Sigmoid colon (tissue), 6 donors: ENCODE measurements at regions not wholly inside any gene's neighbourhood (a gene's known extent, or its start where the extent isn't known, plus 50 kb on each side); places are given as distances from the start of the nearest gene placed in this dataset.

ENCODE experiments used
- DNase-seq: peaks from one replicate; pipeline ENCODE4 v3.0.0-alpha.2; 2019
- H3K27ac ChIP-seq, 4 donors: fragments of 200-600 bp; sonication (generic); one replicate each; pipeline ENCODE4 v1.5.1; 2016 to 2019; ENCODE audit warnings: mild to moderate bottlenecking in 1 of 4
- H3K27me3 ChIP-seq, 3 donors: fragments of 200-600 bp; sonication (generic); one replicate each; pipeline ENCODE4 v1.5.1; 2019; ENCODE audit warnings: mild to moderate bottlenecking in 1 of 3
- H3K36me3 ChIP-seq, 4 donors: fragments of 200-600 bp; sonication (generic); one replicate each; pipeline ENCODE4 v1.5.1; 2016 to 2019
- H3K4me1 ChIP-seq, 4 donors: fragments of 200-600 bp; sonication (generic); one replicate each; pipeline ENCODE4 v1.5.1; 2017 to 2019
- H3K4me3 ChIP-seq, 4 donors: fragments of 200-600 bp; sonication (generic); one replicate each; pipeline ENCODE4 v1.5.1; 2017 to 2019; ENCODE audit warnings: mild to moderate bottlenecking in 2 of 4, moderate library complexity in 1 of 4
- H3K9me3 ChIP-seq, 4 donors: fragments of 200-600 bp in 3 of 4; sonication (generic) in 3 of 4; one replicate each; pipeline versions ENCODE4 v1.5.1 to v1.6.1; 2013 to 2019
- CTCF ChIP-seq, 4 experiments: fragments of 450-650 bp in 3 of 4; fragments of 200-600 bp in 1 of 4; IDR thresholded peaks; one replicate each; pipeline ENCODE4 v1.5.1; 2016 to 2019; ENCODE audit warnings: antibody characterized with exemption in 4 of 4, mild to moderate bottlenecking in 3 of 4, moderate library complexity in 2 of 4
- EP300 ChIP-seq, 4 donors: sonication (generic); formaldehyde crosslinking; IDR thresholded peaks; one replicate each; pipeline ENCODE4 v1.6.1; 2017; ENCODE audit warnings: antibody characterized with exemption in 4 of 4
- POLR2A ChIP-seq, 2 donors: fragments of 450-650 bp; IDR thresholded peaks; one replicate each; pipeline ENCODE4 v1.6.1; 2016; ENCODE audit warnings: antibody characterized with exemption in 2 of 2, mild to moderate bottlenecking in 2 of 2, moderate library complexity in 2 of 2
- POLR2AphosphoS5 ChIP-seq, 4 donors: sonication (generic); formaldehyde crosslinking; IDR thresholded peaks; one replicate each; pipeline ENCODE4 v1.6.1; 2017; ENCODE audit warnings: antibody characterized with exemption in 4 of 4
- WGBS, 2 donors: extraction: QIAGEN DNeasy Blood & Tissue Kit; methylation state at CpG; one replicate each; pipeline ENCODE4 v1.1.7; 2013; 5-methylcytosine and 5-hydroxymethylcytosine counted together
- intact Hi-C: fragments of 100-400 bp; cut with DNase I; formaldehyde crosslinking; loops from one replicate; pipeline ENCODE4 v1.15.1; 2023
- donor health status: healthy with polysubstance abuse.
- donor health status: healthy.

- peaks cover 0 to 25% (median 17%) of the 10 kb centered on the region in 4 donors for H3K4me1 ChIP-seq
- TF ChIP-seq POLR2AphosphoS5 (IDR thresholded peaks at IDR 0.05) (no peak), EP300 (IDR thresholded peaks at IDR 0.05) (no peak), POLR2A (IDR thresholded peaks at IDR 0.05) (no peak), CTCF (IDR thresholded peaks at IDR 0.05) (no peak)
- no peaks in the 10 kb centered on the region for H3K27me3 ChIP-seq
- no peaks in the 10 kb centered on the region for H3K36me3 ChIP-seq
- DNase-seq, result peak; percentile 10
- H3K27ac ChIP-seq, result no peak overlapping the region
- intact Hi-C loops, result no loop called here
- H3K9me3 ChIP-seq, result no peaks in the 10 kb centered on the region
- 70 to 71% methylated on average over 4 of the region's 4 CpGs for WGBS, 2 donors
- H3K4me3 ChIP-seq, result no peak overlapping the region
Observed at GRCh38 chr2:42851186-42851585, 58.8 kb upstream of the HAAO start.

GRCh38 chr2:42850016-42850805 lies 57.8 kb upstream of the HAAO start:
- Histone ChIP-seq H3K9me3 (no peaks in the 10 kb centered on the region), H3K27ac (no peak overlapping the region), H3K4me1 (peaks cover 0 to 34% (median 27%) of the 10 kb centered on the region in 4 donors), H3K27me3 (no peaks in the 10 kb centered on the region), H3K36me3 (no peaks in the 10 kb centered on the region), H3K4me3 (no peak overlapping the region)
- intact Hi-C loops, result no loop called here
- no peak for DNase-seq
- 84% methylated on average over 14 of the region's 14 CpGs for WGBS, 2 donors
- TF ChIP-seq CTCF (IDR thresholded peaks at IDR 0.05) (no peak), POLR2A (IDR thresholded peaks at IDR 0.05) (no peak), EP300 (IDR thresholded peaks at IDR 0.05) (no peak), POLR2AphosphoS5 (IDR thresholded peaks at IDR 0.05) (no peak)

GRCh38 chr2:42849311-42849710 lies 56.9 kb upstream of the HAAO start:
- no peak for DNase-seq
- intact Hi-C loops, result loop anchor here (5.0 kb wide), 1 partner anchor 83 kb away; no protein-coding TSS in a partner anchor
- H3K4me1 ChIP-seq, result peaks cover 0 to 42% (median 32%) of the 10 kb centered on the region in 4 donors

GRCh38 chr2:42848726-42849290 lies 56.4 kb upstream of the HAAO start:
- Histone ChIP-seq H3K27ac (no peak overlapping the region), H3K4me3 (no peak overlapping the region), H3K27me3 (no peaks in the 10 kb centered on the region), H3K36me3 (no peaks in the 10 kb centered on the region), H3K9me3 (no peaks in the 10 kb centered on the region), H3K4me1 (peaks cover 0 to 42% (median 32%) of the 10 kb centered on the region in 4 donors)
- TF ChIP-seq POLR2A (IDR thresholded peaks at IDR 0.05), result no peak
- no peak for TF ChIP-seq EP300 (IDR thresholded peaks at IDR 0.05)
- TF ChIP-seq POLR2AphosphoS5 (IDR thresholded peaks at IDR 0.05), result no peak
- no peak for TF ChIP-seq CTCF (IDR thresholded peaks at IDR 0.05)
- WGBS, 2 donors, result 94% methylated on average over 10 of the region's 10 CpGs
- intact Hi-C loops, result loop anchor here (5.0 kb wide), 1 partner anchor 83 kb away; no protein-coding TSS in a partner anchor
- no peak for DNase-seq

More at GRCh38 chr2:42849311-42849710, 56.9 kb upstream of the HAAO start:
- H3K9me3 ChIP-seq, result no peaks in the 10 kb centered on the region
- H3K27ac ChIP-seq, result no peak overlapping the region
- no peaks in the 10 kb centered on the region for H3K27me3 ChIP-seq
- no peak overlapping the region for H3K4me3 ChIP-seq
- 96 to 97% methylated on average over 5 of the region's 5 CpGs for WGBS, 2 donors
- no peaks in the 10 kb centered on the region for H3K36me3 ChIP-seq
- TF ChIP-seq EP300 (IDR thresholded peaks at IDR 0.05) (no peak), POLR2AphosphoS5 (IDR thresholded peaks at IDR 0.05) (no peak), POLR2A (IDR thresholded peaks at IDR 0.05) (no peak), CTCF (IDR thresholded peaks at IDR 0.05) (no peak)
